AG09309 (cell line): ENCODE measurements at regions not wholly inside any gene's neighbourhood (a gene's known extent, or its start where the extent isn't known, plus 50 kb on each side); places are given as distances from the start of the nearest gene placed in this dataset.

Experiments
- DNase-seq: peaks from one replicate; pipeline ENCODE4 v3.0.0-alpha.2; 2010; ENCODE audit warnings: low read depth
- H3K4me3 ChIP-seq: 2 replicates; pipeline ENCODE4 v1.5.1; 2011; ENCODE audit warnings: mild to moderate bottlenecking, low read depth, low read length, moderate library complexity; ENCODE audit not compliant: control insufficient read depth
- CTCF ChIP-seq: IDR thresholded peaks from 2 replicates; pipeline ENCODE4 v1.5.1; 2011; ENCODE audit warnings: mild to moderate bottlenecking, low read depth, low read length, inconsistent platforms; ENCODE audit not compliant: insufficient read depth, control insufficient read depth; ENCODE audit errors: missing control alignments

GRCh38 chr16:49089533-49089932 lies 192.1 kb downstream of the CBLN1 start:
- DNase-seq, result no peak
- TF ChIP-seq CTCF, result no peak
- no peak overlapping the region for H3K4me3 ChIP-seq

GRCh38 chr16:49089039-49089438 lies 192.6 kb downstream of the CBLN1 start:
- no peak for TF ChIP-seq CTCF
- no peak overlapping the region for H3K4me3 ChIP-seq
- DNase-seq, result no peak

- no peak for TF ChIP-seq CTCF
- no peak for DNase-seq
- H3K4me3 ChIP-seq, result no peak overlapping the region
Observed at GRCh38 chr16:49085686-49086085, 196.0 kb downstream of the CBLN1 start.

- TF ChIP-seq CTCF, result no peak
- no peak for DNase-seq
- no peak overlapping the region for H3K4me3 ChIP-seq
Observed at GRCh38 chr16:49084628-49085390, 196.8 kb downstream of the CBLN1 start.

- no peak for TF ChIP-seq CTCF
- no peak overlapping the region for H3K4me3 ChIP-seq
- DNase-seq, result no peak
Observed at GRCh38 chr16:49081554-49081953, 200.1 kb downstream of the CBLN1 start.

- H3K4me3 ChIP-seq, result no peak overlapping the region
- no peak for DNase-seq
- TF ChIP-seq CTCF, result no peak
Observed at GRCh38 chr16:49081086-49081485, 200.6 kb downstream of the CBLN1 start.

- no peak for DNase-seq
- no peak for TF ChIP-seq CTCF
- no peak overlapping the region for H3K4me3 ChIP-seq
Observed at GRCh38 chr16:49078571-49078970, 203.1 kb downstream of the CBLN1 start.
